Activated naive CD4-positive, alpha-beta T cell (primary cell): ENCODE measurements at regions not wholly inside any gene's neighbourhood (a gene's known extent, or its start where the extent isn't known, plus 50 kb on each side); places are given as distances from the start of the nearest gene placed in this dataset.
"Not testable (repeated sequence)": the region's sequence is repeated elsewhere in the genome, so short reads cannot be mapped to it uniquely, and the experiment has no call there.

Source experiments
- DNase-seq, 4 experiments: peaks; one replicate each; lab custom pipeline; 2025; lab: John Stamatoyannopoulos, UW

GRCh38 chr5:82894716-82895115 lies 182.5 kb downstream of the TMEM167A start:
- DNase-seq: no peak

DNA sequence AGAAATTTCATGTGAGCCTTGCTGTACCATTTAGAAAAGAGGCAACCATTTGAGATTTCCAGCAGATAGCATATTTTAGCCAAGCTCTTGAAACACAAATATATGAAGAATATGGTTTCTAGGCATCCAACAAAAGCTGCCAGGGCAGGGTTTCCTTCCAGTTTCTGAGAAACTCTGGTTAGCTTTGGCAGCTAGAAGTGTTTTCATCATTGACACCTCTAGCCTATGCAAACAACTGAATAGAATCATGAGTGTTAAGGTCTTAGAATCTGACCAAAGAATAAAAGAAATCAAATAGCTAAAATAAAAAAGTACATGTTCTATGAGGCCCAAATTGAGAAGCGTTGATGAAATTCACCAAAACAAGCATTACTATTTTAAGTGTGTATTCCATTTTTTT lies 188.1 kb downstream of the TMEM167A start:
- DNase-seq: no peak

DNA sequence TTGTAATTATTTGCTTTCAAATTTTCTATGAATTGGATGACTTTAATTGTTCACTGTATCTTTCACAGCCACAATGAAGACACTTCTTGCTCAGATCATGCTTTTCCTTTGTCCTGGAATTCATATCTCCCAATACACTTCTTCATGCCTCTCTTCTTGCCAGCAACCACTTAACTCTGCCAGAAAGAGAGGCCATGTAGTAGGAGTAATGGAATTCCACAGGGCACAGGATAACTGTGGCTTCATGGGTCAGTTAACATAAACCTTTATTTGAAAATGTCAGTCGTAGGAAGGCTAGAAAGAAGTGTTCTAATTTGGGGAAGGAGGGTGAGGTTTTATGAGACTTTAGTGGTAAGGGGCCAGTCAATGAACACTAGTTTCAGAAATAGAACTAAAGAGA lies 190.3 kb downstream of the TMEM167A start:
- no peak for DNase-seq

- DNase-seq: no peak
Measured at GRCh38 chr5:82885627-82886389, 191.4 kb downstream of the TMEM167A start.

DNA sequence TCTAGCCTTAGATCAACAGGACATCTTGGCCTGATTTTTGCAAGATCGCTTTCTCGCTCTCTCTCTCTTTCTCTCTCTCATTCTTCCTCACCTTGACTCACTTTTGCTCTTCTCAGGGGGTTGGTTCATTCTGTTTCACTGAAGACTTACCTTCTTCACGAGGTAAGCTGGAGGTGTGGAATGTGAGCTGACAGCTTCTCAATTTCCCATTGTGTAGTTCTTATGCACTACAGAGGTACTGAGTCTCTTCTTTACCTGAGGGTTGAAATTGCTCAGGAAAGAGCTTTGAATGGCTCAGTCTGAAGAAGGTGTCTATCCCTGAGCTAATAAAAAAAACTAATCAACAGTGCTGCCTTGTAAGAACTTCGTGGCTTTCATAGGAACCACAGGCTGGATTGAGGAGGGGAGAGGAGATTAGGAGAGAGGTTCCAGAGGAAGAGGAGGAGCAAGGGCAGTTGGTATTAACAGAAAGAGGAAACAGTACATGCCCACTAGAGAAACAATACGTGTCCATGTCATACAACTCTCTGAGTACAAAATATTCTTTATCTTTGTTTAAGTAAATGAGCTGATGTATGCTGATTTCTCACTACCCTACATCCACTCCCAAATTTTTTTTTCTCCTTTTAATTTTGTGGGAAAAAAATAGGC lies 192.2 kb downstream of the TMEM167A start:
- DNase-seq: no peak

- no peak for DNase-seq
Measured at GRCh38 chr5:82882316-82882715, 194.9 kb downstream of the TMEM167A start.

GRCh38 chr5:82881571-82882174 lies 195.5 kb downstream of the TMEM167A start:
- no peak for DNase-seq

DNA sequence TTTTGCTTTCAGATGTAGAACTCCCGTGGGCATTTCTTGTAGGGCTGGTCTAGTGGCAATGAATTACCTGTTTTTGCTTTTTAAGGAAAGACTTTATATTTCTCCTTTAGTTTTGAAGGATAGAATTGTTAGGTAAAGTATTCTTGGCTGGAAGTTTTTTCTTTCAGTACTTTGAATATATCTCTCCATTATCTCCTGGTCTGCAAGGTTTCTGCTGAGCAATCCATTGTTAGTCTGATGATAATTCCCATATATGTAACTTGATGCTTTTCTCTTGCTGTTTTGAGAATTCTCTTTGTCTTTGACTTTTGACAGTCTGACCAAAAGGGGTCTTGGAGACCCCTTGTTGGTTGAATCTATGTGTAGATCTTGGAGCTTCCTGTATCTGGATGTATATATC lies 198.1 kb downstream of the TMEM167A start:
- DNase-seq: no peak

DNA sequence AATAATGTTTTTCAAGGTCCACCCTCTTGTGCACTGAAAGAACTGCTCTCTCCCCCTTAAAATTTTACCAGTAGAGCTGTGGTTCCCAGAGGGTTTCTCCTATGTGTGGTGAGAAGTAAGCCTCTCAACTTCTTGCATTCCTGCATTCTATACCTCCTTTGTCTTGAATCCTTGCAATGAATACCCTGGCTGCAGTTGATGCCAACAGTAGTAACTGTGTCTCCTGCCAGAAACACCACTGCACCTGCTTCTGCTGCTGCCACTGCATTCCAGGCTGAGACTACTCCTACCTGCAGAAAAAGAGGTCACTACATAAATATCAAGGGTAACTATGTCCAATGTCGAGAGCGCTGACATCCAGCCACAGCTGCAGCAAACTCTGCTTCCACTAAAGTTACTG lies 203.7 kb downstream of the TMEM167A start:
- DNase-seq: no peak

DNA sequence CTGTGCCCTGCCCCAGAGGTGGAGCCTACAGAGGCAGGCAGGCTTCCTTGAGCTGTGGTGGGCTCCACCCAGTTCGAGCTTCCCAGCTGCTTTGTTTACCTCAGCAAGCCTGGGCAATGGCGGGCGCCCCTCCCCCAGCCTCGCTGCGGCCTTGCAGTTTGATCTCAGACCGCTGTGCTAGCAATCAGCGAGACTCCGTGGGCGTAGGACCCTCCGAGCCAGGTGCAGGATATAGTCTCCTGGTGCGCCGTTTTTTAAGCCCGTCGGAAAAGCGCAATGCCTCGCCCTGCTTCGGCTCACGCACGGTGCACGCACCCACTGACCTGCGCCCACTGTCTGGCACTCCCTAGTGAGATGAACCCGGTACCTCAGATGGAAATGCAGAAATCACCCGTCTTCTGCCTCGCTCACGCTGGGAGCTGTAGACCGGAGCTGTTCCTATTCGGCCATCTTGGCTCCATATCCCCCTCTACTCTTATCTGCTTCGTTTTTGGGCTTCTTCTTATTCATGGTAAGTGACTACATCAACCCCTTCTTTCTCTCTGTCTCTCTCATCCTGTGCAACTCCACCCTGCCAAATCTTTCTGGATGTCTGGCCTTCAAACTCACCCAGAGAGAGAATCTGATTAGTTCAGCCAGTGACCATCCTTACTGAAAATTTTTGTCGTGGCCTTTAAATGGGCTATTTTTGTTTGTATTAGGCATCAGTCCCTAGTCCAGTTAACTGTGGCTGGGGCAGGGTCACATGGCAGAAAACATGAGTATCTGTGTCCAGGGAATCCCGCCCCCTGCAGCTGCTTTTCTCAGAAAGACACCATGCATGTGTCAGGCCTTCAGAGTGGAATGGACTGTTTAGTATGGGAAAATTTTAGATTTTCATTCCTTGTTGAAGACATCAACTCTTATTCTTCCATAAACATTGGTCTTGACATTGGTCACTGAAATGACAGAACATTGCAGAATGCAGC lies 204.6 kb downstream of the TMEM167A start:
- DNase-seq: not testable (repeated sequence)

DNA sequence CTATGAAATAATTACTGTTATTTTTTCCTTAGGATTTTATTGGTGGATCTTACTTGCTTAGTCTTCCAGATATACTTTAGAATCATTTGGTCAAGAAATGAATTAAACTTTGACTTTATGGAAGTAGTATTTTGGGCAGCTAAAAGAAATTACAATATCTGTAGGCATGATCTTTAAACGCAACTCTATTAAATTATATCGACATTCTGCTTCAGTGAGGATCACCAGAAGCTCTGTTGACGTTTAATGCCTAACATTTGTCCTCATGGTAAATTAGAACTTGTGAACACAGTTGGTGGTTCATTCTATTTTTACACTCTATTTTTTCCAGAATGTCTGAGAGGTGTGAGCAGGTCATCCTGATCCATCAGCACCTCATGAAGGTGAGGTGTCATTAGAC lies 211.6 kb downstream of the TMEM167A start:
- no peak for DNase-seq

DNA sequence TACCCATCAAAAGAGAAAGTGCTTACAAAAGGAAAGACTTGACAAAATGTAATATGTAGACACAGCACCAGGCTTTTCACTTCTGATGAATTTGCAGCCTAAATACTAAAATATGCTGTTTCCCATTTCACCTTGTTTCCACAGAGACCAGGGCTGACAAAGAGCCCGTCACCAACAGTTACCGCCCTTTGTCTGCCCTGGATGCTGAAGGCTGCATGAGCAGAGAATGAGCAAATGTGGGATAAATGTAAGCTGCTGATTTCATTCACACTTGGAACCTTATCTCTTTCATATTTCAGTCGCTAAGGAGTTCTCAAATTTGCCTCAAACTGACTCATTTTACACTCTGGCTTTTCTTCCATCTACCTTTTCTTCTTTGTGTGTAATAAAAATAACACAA lies 213.9 kb downstream of the TMEM167A start:
- DNase-seq: no peak

GRCh38 chr5:82862711-82863110 lies 214.5 kb downstream of the TMEM167A start:
- no peak for DNase-seq

DNA sequence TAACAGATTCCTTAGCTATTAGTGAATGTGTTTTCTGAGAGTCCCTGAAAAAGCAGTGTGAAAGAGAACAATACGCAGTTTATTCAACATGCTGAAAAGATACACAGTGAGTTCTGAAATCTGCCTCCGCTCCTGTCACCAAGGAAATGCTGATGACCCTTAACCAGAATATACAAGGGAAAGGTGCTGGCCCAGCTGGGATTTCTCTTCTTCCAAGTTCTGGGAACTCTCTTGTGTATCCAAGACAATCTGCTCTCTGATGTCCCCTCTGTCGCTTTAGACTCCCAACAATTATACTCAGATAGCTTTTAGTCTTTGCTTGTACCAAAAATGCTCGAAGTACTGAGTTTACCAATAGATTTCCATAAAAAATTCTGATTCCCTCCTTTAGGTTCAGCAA lies 214.9 kb downstream of the TMEM167A start:
- no peak for DNase-seq

DNA sequence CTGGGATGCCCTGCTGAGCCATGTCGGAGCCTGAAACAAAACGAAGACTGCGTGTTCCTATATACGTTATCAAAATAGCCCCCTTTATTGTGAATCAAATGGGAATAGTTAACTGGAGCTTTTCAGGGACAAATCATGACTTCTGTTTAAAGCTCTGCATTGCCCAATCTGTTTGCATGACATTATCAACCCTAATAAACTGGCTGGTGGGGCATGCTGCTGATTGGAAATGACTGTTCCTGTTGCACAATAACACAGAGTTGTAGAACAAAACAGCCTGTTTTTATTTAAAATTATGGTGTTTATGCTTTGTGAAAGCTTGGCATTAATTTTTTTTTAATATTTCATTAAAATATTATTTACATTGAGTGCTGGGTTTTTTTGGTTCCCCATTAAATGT lies 215.5 kb downstream of the TMEM167A start:
- DNase-seq: no peak

DNA sequence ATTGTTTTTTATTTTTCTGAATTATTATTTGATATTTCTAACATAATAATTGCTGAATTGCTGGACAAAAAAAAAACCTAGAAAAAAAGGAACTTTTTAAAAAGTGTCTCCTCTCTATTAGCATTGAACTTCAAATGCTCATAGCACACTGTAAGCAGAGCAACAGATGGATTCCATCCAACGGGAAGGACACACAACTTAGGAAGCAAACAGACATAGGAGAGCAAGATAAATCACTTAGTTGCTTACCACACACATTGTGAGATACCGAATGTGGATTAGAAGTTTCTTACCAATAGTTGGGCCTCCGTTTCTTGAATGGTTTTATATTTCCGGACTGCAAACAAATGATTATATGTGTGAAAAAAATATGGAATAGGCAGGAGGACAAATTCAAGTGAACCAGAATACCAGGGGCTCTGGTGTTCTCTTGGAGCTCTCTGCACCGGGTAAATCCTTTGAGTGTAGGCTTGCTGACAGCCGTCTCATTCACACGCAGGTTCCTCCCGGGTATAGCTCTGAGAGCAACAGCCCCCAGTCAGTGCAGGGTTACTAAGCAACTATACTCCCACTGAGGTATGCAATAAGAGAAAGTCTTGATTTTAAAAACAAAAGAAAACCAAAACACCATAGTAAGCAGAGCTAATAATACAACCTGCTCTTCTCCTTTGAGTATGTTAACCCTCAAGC lies 217.6 kb downstream of the TMEM167A start:
- DNase-seq: no peak

- DNase-seq: no peak
Measured at GRCh38 chr5:82858151-82859025, 218.8 kb downstream of the TMEM167A start.

DNA sequence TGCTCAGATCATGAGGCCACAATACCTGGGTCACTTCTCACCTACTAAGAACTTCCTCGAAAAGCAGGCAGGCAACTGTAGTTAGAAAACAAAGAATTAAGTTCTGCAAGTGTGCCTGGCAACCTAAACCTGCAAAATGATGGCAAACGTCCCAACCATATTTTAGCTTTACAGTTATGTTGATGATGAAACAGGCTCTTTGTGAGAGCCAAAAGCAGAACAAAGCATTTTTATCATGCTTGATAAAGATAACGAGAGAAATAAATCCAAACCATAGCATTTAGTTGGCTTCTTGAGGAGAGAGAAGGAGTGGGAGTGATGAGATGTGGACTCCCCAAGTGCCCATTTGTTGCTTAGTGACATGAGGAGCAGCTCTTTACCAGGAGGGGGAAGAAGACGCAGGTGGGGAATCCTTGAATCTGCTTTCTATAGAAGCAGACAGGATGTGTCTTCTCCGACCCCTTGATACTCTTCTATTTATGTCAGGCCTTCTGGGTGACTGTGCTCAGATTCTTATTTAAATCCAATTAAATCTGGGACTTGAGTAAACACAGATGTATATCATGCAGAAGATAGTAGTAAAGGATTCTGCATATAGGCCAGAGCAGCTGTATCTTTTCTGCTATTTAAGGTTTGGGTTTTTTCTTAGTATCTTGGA lies 221.2 kb downstream of the TMEM167A start:
- DNase-seq: no peak

DNA sequence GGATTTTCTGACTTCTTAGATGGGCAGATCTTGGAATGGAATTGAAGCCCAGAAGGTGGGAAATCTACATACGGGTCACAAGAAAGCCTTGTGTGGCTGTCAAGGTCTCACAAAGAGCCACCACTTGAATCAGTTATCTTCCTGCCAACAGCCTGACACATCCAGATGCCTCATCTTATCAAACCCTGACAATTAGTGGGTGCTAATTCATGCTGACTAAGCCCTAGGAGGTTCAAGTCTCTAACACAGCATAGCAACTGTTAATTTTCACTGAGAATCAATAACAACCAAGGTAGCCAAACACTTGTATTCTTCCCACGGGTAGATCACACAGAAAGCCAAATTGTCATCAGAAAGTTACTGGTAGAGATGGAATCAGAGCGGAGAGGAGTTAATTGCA lies 222.2 kb downstream of the TMEM167A start:
- no peak for DNase-seq

DNA sequence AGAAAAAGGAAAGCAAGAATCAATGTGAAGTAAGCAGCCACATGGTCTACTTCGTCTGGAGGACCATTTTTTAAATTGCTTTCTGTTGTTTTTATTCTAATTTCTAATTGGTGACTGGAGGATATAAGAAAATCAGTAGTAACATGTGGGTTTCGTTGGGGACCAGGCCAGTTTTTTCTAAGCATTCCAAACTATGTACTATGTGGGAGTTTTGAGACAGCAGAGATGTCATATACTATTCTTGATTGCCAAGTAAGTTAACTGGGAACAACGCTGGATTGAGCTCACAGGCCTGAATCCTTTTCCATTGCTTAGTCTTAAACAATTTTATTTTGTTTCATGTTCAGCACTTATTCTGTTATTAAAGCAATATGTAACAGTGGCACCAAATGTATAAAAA lies 225.7 kb downstream of the TMEM167A start:
- no peak for DNase-seq
